DND-41 (cell line): ENCODE measurements at regions not wholly inside any gene's neighbourhood (a gene's known extent, or its start where the extent isn't known, plus 50 kb on each side); places are given as distances from the start of the nearest gene placed in this dataset.

Experiments used
- EZH2 ChIP-seq: IDR thresholded peaks from 3 replicates; pipeline ENCODE4 v1.6.1; 2012; ENCODE audit warnings: borderline replicate concordance, low read depth, mild to moderate bottlenecking, moderate library complexity, low read length, inconsistent platforms; ENCODE audit not compliant: severe bottlenecking
- TF ChIP-seq, protein P1 (sequence below): IDR thresholded peaks from 2 replicates; pipeline ENCODE4 v1.5.1; 2012; ENCODE audit warnings: borderline replicate concordance, low read length, moderate library complexity, mild to moderate bottlenecking; ENCODE audit not compliant: poor library complexity, severe bottlenecking; ENCODE audit errors: extremely low read depth

DNA sequence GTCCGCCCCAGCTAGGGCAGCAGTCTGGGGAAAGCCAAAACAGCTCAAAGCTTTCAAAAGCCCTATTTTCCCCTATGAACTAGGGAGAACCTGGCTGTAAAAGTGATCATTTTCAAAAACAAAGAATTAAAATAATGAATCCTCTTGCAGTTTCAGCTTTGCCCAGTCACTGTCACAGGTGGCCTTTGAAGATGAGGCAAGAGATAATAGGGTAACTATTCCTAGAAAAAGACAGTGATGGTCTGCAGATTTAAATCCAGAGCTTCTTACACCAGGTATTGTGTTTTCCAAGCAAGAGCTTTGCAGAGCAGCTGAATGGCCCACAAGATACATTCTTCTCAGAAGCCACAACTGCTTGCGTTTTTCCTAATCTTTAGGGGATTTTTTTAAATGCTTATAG, 80.2 kb upstream of the NUDT4 start:
- TF ChIP-seq, protein P1, sequence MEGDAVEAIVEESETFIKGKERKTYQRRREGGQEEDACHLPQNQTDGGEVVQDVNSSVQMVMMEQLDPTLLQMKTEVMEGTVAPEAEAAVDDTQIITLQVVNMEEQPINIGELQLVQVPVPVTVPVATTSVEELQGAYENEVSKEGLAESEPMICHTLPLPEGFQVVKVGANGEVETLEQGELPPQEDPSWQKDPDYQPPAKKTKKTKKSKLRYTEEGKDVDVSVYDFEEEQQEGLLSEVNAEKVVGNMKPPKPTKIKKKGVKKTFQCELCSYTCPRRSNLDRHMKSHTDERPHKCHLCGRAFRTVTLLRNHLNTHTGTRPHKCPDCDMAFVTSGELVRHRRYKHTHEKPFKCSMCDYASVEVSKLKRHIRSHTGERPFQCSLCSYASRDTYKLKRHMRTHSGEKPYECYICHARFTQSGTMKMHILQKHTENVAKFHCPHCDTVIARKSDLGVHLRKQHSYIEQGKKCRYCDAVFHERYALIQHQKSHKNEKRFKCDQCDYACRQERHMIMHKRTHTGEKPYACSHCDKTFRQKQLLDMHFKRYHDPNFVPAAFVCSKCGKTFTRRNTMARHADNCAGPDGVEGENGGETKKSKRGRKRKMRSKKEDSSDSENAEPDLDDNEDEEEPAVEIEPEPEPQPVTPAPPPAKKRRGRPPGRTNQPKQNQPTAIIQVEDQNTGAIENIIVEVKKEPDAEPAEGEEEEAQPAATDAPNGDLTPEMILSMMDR = no peak
- TF ChIP-seq EZH2 = no peak
